Glomerular endothelial cell (primary cell): ENCODE measurements at regions not wholly inside any gene's neighbourhood (a gene's known extent, or its start where the extent isn't known, plus 50 kb on each side); places are given as distances from the start of the nearest gene placed in this dataset.
A peak's percentile ranks its signal among the peaks of the same experiment; 100 is the strongest.
"Not testable (repeated sequence)": the region's sequence is repeated elsewhere in the genome, so short reads cannot be mapped to it uniquely, and the experiment has no call there.

Experiments
- DNase-seq: peaks from one replicate; pipeline ENCODE4 v3.0.0-alpha.2; 2011; ENCODE audit warnings: low read depth, low spot score; ENCODE audit errors: extremely low read depth

DNA sequence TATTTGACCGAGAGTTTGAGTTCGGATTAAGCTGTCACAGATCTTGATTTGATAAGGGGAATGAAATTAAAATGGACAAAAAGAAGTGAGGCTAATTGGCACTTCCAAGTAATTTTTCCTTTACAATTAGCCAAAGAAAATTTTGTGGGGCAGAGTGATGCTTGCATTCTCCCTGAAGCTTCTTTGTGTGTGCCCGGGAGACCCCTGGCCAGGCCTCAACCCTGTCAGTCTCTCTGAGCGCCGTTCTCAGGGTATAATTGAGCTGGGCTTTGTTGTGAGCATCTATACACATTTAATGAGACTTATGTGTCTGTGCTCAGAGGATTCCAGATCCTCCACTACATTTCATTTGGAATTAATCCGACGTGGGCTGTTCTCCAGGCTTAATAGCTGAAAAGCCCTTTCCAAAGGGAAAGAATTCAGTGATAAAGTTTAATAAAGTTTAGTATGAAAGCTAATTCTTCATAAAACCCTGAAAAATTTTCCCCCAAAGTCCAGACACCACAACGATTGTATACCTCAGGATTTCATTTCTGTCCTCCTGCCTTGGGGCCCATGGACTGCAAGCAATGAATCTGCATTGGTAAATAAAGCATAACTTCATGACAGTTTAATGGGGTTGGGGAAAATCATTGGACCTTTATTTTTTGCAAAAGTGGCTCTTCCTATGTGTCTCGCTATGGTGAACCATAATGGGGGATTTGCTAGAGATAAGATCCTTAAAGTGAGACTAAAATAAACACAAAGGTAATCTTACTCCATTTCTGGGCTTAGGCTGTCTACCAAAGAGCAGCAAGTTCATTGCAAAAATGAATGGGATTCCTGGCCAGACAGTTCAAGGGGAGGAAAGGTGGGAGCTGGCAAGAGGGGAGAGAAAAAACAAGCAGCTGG is 292.6 kb downstream of the C12orf75 start:
- DNase-seq, result no peak

- DNase-seq, result no peak
Observed at GRCh38 chr12:105626653-105627052, 296.2 kb downstream of the C12orf75 start.

GRCh38 chr12:105637470-105637869 is 307.0 kb downstream of the C12orf75 start:
- DNase-seq, result no peak

DNA sequence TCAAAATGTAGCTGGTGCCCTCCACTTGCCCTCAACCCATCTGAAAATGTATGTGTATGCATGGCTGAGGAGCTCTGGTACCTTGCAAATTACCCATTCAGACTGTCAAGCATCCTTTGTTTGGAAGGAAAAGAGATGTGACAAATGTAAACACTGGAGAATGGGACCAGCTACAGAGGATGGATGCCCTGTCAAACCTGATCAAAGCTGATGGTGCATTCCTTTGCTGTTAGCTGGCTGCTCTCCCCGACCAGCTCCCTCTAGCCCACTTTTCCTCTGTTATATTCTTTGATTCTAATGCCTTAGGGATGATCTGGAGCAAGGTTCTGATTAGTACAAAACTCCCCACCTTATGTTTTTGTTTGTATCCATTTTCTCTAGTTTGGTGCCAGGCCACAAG is 310.3 kb downstream of the C12orf75 start:
- no peak for DNase-seq

- DNase-seq, result no peak
Observed at GRCh38 chr12:105641749-105642148, 311.3 kb downstream of the C12orf75 start.

- no peak for DNase-seq
Observed at GRCh38 chr12:105644770-105645169, 314.3 kb downstream of the C12orf75 start.

- DNase-seq, result no peak
Observed at GRCh38 chr12:105654606-105655005, 324.1 kb downstream of the C12orf75 start.

DNA sequence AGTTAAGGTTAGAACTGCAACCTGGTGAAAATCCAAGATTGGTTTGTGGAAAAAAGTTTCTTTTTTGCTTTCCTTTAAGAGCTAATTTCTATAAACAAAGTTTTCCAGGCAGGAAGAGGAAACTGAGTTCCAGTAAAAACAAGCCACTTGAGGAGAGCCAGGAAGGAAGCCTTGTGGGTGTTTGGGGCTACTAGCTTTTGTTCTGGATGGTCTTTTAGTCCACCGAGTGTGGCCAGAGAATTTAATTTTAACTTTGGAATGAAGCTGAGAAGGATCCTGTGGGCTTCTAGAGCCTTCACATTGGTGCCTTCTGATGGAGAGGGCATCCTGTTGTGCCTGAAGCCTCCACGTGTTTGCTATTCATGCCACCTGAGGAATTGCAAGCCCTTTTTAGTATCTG is 327.9 kb downstream of the C12orf75 start:
- peak; percentile 4 for DNase-seq

DNA sequence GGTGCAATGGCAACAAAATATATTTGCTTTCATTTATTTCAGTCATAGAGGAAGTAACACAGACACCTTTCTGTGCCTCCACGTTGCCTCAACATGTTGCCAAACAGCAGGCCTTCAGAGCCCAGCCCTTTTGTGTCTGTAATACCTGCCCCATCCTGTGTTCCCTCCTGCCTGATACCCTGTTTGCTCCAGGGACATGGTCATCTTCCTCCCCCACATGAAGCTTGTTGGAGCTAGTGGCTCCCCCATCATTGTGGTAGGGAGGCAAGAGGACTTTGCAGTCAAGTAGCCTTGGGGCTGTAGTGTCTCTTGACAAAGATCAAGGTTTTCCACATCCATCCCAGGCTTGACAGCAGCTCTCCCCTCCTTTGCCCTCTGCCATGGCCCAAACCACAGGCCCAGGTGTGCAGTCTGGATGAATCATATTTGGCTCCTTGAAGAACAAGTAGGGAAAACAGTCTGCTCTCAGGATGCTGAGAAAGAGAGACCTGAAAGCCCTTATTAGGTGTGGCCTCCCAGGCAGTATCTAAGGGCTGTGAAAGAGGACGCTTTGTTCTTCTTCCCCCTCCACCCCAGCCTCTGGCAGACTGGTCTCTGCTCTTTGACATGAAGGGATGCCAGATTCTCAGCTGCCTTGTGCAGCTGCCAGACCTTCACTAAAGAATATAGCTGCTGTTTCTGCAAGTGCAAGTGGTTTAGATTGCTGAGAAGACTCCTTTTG is 329.0 kb downstream of the C12orf75 start:
- no peak for DNase-seq

DNA sequence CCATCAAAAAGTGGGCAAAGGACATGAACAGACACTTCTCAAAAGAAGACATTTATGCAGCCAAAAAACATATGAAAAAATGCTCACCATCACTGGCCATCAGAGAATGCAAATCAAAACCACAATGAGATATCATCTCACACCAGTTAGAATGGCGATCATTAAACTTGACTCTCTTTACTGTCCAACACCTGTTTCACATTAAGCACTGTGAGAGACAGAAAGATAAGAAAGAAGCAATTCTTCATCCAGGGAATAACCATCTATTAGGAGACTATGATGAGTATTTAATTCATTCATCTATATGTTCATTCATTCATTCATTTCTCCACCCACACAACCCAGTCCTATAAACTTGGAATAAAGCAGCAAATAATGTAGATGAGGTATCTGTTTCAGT is 334.3 kb downstream of the C12orf75 start:
- DNase-seq, result not testable (repeated sequence)

DNA sequence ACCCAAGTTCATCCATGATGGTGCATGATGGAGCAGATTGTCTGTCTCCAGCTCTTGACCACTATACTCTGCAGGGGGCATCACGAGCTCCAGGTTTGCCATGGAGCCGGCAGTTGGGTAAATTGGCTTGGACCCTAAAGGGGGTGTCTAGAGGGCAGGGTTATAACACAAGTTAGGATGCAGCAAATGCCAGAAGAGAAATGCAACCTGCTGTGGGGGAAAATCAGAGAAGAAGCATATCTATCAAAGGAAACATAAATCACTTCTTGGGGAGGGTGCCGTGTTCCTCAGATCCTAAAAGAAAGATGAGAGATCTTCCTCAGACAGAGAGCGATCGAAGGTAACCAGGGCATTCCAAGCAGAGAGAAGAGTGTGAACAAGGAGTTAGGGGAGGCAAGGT is 334.9 kb downstream of the C12orf75 start:
- no peak for DNase-seq

DNA sequence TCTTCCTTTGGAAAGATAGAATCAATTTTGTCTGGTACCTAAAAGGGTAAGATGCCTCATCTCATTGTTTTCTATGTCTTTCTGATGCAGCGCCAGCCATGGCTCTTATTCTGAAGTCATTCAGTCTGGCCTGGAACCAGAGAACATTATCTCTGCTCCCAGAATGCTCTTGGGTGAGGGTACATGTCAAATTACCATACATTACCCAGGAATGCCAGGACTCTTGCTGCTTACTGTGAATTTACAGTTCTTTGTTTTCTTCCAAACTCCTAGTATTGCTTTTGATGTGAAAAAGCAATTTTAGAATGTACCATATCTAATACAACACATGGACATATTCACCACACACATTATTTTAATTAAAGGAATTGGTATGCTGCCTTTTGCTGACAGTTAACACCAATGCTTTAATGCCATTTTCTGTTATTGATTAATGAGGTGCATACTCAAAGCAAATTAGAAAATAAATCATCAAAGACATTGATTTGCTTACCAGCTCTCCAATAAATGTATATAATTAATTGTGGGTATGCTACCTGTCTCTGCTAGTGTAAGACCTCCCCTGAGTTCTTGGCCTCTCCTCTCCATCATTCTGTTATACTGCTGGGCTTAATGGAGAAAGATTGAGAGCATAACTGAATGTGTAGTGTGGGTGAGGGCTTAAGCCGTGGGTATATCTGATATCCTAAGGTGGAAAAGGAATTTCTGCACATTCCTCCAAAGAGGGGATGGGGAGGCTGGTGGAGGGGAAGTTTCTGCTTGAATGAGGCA is 337.7 kb downstream of the C12orf75 start:
- no peak for DNase-seq

DNA sequence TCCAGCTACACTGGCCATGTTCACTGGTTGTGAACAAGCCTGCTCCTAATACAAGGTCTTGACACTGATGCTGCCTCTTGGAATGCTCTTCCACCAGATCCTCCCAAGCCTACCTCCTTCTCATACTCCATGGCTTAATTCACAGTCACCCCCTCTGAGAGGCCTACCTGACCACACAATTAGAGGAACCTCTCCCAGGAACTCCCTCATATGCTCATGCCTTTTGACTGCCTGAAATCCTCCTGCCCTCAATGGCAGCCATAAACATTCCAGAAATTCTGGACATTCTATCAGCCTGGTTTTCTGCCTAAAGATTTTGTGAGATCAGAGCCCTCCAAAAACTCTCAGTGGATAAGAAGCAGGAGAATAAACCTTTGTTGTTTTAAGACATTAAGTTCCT is 340.2 kb downstream of the C12orf75 start:
- no peak for DNase-seq

- no peak for DNase-seq
Observed at GRCh38 chr12:105671720-105672119, 341.2 kb downstream of the C12orf75 start.

GRCh38 chr12:105672121-105672975 is 341.9 kb downstream of the C12orf75 start:
- no peak for DNase-seq

- DNase-seq, result no peak
Observed at GRCh38 chr12:105674871-105675699, 344.6 kb downstream of the C12orf75 start.

GRCh38 chr12:105676694-105677093 is 346.2 kb downstream of the C12orf75 start:
- no peak for DNase-seq

- DNase-seq, result no peak
Observed at GRCh38 chr12:105677672-105678071, 347.2 kb downstream of the C12orf75 start.

DNA sequence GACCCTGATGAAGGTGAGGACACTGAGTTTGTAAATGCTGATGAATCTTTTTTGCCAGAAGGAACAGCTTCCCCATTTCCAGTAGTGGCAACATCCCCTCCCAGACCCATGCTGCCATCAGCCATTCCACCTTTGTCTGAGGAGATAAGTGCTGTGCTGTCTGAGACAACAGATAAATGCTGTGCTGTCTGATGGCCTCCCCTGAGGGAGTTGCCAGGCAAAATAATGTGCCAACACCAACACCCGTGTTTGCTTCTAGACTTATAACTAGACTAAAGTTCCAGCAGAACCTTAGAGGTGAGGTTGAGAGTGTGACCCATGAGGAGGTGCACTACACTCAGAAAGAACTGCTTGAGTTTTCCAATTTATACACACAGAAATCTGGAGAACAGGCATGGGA is 349.5 kb downstream of the C12orf75 start:
- DNase-seq, result no peak

DNA sequence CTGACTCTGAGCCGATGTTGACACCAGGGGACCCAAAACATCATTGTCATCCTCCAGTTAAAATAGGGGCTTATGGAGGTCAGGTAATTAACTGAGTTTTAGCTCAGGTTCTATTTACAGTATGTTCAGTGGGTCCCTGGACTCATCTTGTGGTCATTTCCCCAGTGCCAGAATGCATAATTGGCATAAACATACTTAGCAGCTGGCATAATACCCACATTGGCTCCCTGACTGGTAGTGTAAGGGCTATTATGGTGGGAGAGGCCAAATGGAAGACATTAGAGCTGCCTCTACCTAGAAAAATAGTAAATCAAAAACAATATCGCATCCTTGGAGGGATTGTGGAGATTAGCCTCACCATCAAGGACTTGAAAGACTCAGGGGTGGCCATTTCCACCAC is 350.9 kb downstream of the C12orf75 start:
- no peak for DNase-seq
